T-helper 1 cell (primary cell): ENCODE measurements at regions not wholly inside any gene's neighbourhood (a gene's known extent, or its start where the extent isn't known, plus 50 kb on each side); places are given as distances from the start of the nearest gene placed in this dataset.

Experiments used
- DNase-seq, 5 donors: peaks; one replicate each; pipeline ENCODE4 v3.0.0-alpha.2; 2012 to 2020

DNA sequence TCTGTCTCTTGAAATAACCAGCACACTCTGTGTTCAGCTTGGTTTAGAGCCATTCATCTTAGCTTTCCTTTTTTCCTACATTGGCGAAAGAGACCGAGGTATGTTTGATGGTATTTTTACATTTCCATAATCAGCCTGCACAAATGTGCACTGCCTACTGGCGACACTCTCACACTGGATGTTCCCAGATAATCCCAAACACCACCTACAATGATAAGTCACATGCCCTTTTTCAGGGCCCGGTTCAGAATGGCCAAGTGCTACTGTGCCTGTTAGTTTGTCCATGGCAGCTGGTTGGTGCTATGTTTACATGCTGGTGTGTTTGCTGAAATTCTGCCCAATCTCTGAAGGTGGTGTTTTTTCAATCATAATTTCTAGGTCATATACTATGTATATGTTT, 80.8 kb upstream of the NR3C2 start:
- DNase-seq = no peak

DNA sequence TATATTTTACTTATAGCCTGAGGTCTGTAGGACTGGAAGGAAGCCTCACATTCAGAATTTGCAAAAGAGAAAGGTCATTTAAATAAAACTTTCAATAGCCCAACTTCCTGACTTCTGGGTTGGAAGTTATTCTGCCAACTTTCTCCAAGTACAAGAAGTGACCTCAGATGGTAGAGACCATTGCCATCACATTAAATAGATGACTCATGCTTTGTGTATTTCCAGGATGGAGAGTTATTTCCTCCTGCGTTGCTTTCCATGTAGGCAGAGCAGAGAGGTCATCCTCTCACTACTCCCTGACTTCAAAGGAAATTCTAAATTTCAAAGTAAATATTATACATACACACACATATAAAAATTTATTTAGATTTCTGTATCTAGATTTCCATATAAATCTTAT, 73.0 kb upstream of the NR3C2 start:
- no peak for DNase-seq

DNA sequence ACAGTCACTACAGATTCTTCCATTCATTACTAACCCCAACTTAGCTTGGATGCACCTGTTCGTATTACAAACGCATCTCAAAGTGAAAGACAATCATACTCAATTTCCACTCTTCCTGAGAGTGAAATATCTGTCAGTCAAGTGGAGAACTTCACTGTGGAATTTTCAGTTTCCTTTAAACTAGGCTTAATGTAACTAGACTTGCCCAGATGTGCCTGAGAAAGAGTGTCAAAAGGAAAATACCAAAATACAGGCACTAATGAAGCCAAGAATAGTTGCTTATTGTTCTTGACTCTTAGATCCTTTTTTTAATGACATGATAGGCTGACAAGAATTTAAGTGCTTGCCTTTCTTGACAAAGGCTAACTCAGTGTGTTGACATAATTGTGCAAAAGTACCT, 72.4 kb upstream of the NR3C2 start:
- DNase-seq = no peak

DNA sequence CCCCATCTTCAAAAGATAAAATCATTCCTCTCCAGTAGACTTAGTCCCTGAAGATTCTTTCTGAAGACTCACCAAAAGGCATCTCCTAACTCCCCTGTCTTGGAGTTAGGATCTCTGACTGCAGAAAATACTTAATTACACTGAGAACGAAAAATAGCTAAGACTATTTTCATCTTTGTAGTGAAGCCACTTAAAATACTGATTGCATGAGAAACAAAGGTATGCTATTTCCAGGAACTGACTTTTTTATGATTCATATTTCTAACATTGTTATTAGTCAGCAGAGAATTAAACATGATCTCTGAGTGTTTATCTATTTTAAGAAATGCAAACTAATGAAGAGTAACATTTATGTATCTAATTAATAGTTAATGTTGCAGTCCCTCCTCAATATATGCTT, 71.8 kb upstream of the NR3C2 start:
- no peak for DNase-seq

DNA sequence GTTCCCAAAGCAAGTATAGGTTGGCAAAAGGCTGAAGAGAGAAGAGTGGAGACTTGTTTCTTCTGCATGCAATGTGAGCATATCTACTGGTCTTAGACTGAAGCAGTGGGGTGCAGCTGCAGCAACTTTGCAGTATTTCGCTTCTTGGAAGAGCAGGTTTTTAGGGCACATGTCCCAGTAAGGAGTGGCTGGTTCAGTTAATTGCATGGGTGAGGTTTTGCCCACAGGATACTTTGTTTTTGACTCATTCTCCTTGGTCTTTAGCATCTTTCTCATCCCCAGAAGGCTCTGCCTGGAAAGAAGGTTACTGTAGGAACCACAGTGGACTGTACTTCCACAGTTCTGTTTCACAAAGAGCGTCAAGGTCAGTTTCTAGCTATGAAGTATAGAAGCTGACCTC, 68.0 kb upstream of the NR3C2 start:
- peak in 1 of 5 donors; percentile 5 for DNase-seq

DNA sequence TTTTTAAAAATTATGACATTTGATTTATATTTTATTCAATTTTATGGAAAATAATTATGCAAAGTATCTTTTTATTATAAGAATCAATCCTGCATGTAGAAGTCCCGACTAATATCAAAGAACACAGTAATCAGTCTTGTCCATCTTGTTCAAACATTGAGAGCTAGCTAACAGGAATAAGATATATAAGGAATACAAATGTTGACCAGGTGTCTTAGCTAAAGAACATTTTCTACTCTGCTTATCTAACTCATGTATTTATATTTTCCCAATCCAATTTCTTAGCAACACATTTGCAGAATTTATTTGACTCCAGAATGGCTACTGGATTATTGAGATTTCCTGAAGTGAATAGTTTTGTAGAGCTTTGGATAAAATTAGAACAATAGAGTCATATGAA, 61.5 kb upstream of the NR3C2 start:
- DNase-seq = no peak

DNA sequence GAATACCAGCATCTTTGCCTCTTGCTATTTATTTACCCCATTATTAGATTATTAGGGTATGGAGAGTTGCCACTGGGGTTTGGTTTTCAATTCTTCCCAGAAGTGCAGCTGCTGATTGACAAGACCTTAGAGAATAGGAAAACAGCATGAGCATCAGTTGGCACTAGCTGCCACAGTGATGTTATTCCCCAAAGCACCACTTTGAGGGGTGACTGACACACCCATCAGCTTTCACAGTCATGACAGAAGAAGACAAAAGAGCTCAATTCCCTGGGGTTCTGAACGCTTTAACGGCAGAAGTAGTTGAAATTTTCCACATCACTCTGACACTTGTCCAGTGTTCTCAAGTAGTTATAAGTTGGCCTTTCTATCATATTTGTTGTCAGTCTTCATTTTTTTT, 55.0 kb upstream of the NR3C2 start:
- no peak for DNase-seq

DNA sequence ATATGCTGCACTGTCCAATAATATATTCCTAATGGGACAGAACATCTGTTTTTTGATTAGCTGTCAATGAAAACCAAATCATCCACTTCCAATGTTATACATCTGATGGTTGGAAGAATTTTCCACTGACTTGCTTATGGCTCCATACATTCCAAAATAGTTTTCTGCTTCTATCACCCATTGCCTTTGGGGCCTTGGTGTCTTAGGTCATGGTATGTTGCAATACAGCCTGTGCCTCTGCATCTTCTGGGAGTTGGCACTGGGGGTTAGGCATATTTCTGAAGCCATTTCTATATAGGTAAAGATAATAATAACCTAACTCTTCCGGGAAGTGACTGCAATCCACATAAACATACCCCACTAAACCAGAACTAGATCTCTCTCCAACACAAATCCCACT, 53.2 kb upstream of the NR3C2 start:
- no peak for DNase-seq
